Stomach smooth muscle (tissue), 2 donors: ENCODE measurements at regions not wholly inside any gene's neighbourhood (a gene's known extent, or its start where the extent isn't known, plus 50 kb on each side); places are given as distances from the start of the nearest gene placed in this dataset.

ENCODE experiments used
- H3K27ac ChIP-seq: one replicate; pipeline ENCODE4 v1.7.0; 2013; ENCODE audit warnings: mild to moderate bottlenecking, low read length, inconsistent platforms
- H3K27me3 ChIP-seq, 2 donors: one replicate each; pipeline ENCODE4 v1.7.0; 2013; ENCODE audit warnings: low read length in 2 of 2; ENCODE audit not compliant: insufficient read depth in 2 of 2, control insufficient read depth in 1 of 2
- H3K36me3 ChIP-seq, 2 donors: one replicate each; pipeline ENCODE4 v1.7.0; 2013; ENCODE audit warnings: low read length in 2 of 2; ENCODE audit not compliant: control insufficient read depth in 2 of 2, insufficient read depth in 2 of 2
- H3K4me1 ChIP-seq: one replicate; pipeline ENCODE4 v1.7.0; 2013; ENCODE audit warnings: low read length; ENCODE audit not compliant: control insufficient read depth, insufficient read depth
- H3K4me3 ChIP-seq, 2 donors: one replicate each; pipeline ENCODE4 v1.7.0; 2013; ENCODE audit warnings: low read length in 2 of 2
- H3K9ac ChIP-seq, 2 donors: one replicate each; pipeline ENCODE4 v1.7.0; 2013; ENCODE audit warnings: low read length in 2 of 2, mild to moderate bottlenecking in 1 of 2
- H3K9me3 ChIP-seq, 2 donors: one replicate each; pipeline ENCODE4 v1.7.0; 2013; ENCODE audit warnings: low read length in 2 of 2; ENCODE audit not compliant: control insufficient read depth in 2 of 2
- donor health status: healthy.
- donor health status: Pancreatic carcinoma.

DNA sequence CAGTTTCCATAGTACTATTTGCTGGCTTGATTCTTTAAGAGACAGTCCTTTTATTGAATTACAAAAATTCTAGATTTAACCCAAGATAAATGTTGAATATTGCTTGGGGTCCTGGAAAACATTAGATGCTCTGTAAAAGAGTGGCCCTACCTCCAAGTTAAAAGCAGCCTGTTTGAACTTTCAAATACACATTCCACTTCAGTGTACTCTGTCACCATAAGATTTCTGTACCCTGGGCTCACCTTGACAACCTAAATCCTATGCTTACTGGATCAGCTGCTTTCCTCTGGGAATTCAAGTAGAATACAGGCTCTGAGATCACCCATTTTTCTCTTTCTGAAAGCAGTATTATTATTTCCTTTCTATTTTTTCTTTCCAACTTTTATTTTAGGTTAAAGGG, 107.7 kb upstream of the DCN start:
- Histone ChIP-seq H3K27ac (no peak overlapping the region), H3K4me1 (peaks cover 2% of the 10 kb centered on the region), H3K9me3 (no peaks in the 10 kb centered on the region), H3K9ac (no peak overlapping the region), H3K36me3 (no peaks in the 10 kb centered on the region), H3K27me3 (no peaks in the 10 kb centered on the region), H3K4me3 (no peak overlapping the region)

DNA sequence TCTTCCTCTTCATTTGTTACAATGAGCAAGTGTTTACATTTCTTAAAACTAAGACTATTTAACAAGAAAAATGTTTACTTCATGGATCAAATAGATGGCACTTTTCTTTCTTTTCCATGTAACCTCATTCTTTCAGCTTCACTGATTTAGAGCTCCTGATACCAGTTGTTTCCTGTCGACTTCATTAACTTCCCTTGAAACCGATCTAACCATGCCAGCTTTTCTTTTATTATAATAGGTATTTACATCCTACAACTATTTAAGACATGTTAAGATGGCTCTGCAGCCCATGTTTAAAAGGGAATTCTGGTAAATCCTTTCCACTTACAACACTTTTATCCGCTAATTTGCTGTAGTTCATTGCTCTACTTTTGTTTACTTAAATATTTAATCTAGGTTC, 107.3 kb upstream of the DCN start:
- Histone ChIP-seq H3K4me3 (no peak overlapping the region), H3K27ac (no peak overlapping the region), H3K4me1 (peaks cover 2% of the 10 kb centered on the region), H3K9ac (no peak overlapping the region), H3K27me3 (no peaks in the 10 kb centered on the region), H3K9me3 (no peaks in the 10 kb centered on the region), H3K36me3 (no peaks in the 10 kb centered on the region)

DNA sequence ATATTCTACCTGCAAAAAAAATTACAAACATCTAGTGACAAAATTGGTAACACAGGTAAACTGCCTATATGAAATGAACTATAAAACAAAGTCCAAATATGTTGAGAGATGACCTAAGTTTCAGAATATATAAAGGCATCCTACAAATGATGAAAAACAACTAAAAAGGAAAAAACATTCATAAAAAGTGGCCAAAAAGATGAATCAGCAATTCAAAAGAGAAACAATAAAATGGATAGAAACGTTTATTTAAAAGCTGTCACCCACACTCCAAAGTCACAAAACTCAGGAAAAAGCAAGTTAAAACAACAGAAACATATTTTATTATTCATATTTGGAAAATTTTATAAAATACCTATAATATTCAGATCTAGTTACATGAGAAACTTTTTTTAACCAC, 106.5 kb upstream of the DCN start:
- Histone ChIP-seq H3K9ac (no peak overlapping the region), H3K4me1 (peaks cover 2% of the 10 kb centered on the region), H3K27me3 (no peaks in the 10 kb centered on the region), H3K36me3 (no peaks in the 10 kb centered on the region), H3K27ac (no peak overlapping the region), H3K4me3 (no peak overlapping the region), H3K9me3 (no peaks in the 10 kb centered on the region)

DNA sequence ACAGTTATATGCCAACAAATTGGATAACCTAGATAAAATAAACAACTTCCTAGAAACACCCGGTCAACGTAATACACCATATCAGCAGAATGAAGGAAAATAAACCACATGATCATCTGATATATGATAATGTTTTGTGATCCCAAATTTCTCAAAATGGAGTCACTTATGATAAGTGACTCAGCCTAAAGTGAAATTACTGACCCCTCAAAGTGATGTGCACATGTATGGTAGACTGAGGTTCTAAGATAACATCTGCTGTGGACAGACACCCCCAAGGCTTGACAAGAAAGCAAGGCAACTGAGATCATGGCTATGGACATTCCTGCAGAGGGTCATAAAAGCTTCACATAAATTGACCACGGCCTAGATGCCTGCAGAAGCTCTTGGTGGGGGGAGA, 105.1 kb upstream of the DCN start:
- Histone ChIP-seq H3K9me3 (no peaks in the 10 kb centered on the region), H3K27ac (no peak overlapping the region)

DNA sequence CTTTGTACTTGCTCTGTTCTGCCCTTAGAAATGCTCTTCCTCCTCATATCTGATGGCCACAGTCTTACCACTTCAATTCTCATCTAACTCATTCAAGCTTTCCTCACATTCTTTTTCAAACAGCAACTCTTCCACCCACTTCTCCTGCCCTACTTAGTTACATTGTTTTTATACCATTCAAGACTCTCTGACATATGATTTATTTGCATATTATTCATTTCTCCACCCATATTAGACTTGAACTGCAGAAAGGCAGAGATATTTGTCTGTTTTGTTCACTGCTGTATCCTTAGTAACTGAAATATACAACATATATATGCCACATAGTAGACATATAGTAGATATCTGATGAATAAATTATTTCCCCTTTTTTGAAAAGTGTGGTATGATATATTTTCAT, 95.5 kb upstream of the DCN start:
- peaks cover 3% of the 10 kb centered on the region for H3K4me1 ChIP-seq

More for the DNA sequence above, 105.1 kb upstream of the DCN start:
- H3K4me1 ChIP-seq: peaks cover 2% of the 10 kb centered on the region
- H3K4me3 ChIP-seq: no peak overlapping the region
- no peaks in the 10 kb centered on the region for H3K36me3 ChIP-seq
- H3K9ac ChIP-seq: no peak overlapping the region
- no peaks in the 10 kb centered on the region for H3K27me3 ChIP-seq

DNA sequence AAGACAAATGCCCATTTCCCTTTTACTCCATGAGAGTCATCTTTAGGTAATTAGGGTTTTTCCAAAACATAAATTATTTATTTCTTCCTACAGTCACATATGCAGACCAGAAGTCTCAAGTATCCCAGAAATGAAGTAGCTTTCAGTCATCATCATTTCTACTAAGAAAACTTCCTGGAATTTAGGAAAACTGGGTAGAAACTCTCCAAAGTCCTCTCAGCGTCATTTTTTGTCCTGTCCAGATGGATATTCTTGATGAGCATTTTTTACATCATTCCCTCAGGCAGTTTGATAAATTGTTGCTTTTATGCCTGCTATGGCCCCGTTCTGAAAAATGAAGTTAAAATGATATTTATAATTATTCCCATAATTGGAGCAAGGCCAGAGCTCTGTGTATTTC, 93.9 kb upstream of the DCN start:
- H3K27ac ChIP-seq: no peak overlapping the region

More for the DNA sequence above, 95.5 kb upstream of the DCN start:
- Histone ChIP-seq H3K9me3 (no peaks in the 10 kb centered on the region), H3K27me3 (no peaks in the 10 kb centered on the region), H3K27ac (no peak overlapping the region), H3K4me3 (no peak overlapping the region), H3K9ac (no peak overlapping the region), H3K36me3 (no peaks in the 10 kb centered on the region)

DNA sequence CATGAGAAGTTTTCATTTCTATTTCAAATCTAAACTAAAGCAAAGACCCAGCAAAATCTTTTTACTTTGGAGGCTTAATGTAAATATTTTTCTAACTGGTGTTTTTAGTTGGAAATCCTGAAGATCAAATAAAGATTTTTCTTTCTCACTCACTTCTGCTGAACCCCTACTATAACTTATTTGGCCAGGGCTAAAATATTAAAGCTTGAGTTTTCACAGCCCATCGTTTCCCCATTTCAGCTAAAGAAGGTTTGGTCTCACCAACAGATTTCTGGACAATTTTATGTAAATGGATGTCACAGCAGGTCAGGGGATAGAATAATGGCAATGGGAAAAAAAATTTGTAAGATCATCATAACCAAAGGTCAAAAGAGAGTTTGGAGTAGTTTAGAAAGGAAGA, 92.7 kb upstream of the DCN start:
- Histone ChIP-seq H3K4me1 (peaks cover 7% of the 10 kb centered on the region), H3K9ac (peak overlapping the region in 1 of 2 donors; percentile 1), H3K27me3 (no peaks in the 10 kb centered on the region), H3K9me3 (no peaks in the 10 kb centered on the region), H3K27ac (peak overlapping the region; percentile 78), H3K4me3 (peak overlapping the region in 1 of 2 donors; percentile 56), H3K36me3 (no peaks in the 10 kb centered on the region)

More for the DNA sequence above, 93.9 kb upstream of the DCN start:
- no peaks in the 10 kb centered on the region for H3K36me3 ChIP-seq
- no peak overlapping the region for H3K9ac ChIP-seq
- H3K4me3 ChIP-seq: no peak overlapping the region
- H3K9me3 ChIP-seq: no peaks in the 10 kb centered on the region
- H3K27me3 ChIP-seq: no peaks in the 10 kb centered on the region
- peaks cover 7% of the 10 kb centered on the region for H3K4me1 ChIP-seq

DNA sequence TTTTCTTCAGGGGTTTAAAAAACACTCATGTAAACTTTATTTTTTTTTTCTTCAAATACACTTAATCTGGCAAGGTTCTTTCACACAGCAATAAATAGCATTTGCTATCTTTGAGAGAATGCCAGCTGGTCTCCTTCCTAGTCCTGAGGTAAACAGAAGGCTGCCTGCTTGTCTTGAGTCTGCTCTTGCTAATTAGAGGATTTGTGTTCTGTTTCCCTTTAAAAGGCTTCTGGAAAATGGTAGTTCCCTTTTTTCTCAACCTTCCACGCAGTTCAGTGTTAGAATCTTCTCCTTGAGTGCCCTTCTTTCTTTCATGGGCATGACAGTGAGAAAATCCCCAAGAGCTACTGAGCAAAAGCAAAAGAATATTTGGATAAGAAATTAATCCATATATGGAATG, 92.3 kb upstream of the DCN start:
- Histone ChIP-seq H3K27me3 (no peaks in the 10 kb centered on the region), H3K36me3 (no peaks in the 10 kb centered on the region), H3K9ac (peak overlapping the region in 1 of 2 donors; percentile 1), H3K27ac (peak overlapping the region; percentile 78), H3K4me1 (peaks cover 7% of the 10 kb centered on the region), H3K4me3 (peak overlapping the region in 1 of 2 donors; percentile 56), H3K9me3 (no peaks in the 10 kb centered on the region)

DNA sequence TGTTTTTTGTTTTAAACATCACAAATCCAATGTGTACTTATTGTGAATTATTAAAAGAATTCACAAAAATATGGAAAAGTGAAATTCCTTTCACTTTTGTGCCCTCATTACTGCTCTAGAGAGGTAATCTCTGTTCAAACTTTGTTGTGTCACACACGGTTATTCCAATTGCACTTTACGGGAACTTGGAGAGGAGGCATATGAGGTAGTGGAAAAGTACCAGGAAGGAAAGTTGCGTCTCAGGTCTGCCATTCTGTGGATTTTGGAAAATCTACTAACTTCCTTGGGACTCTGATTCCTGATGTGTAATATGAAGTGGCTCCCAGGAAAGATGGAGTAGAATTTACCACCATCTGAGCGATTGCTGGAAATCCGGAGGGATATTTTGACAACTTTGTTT, 90.9 kb upstream of the DCN start:
- Histone ChIP-seq H3K27ac (peak overlapping the region; percentile 58), H3K9ac (peak overlapping the region in 1 of 2 donors; percentile 13), H3K4me1 (peaks cover 7% of the 10 kb centered on the region), H3K9me3 (no peaks in the 10 kb centered on the region), H3K36me3 (no peaks in the 10 kb centered on the region), H3K4me3 (no peak overlapping the region), H3K27me3 (no peaks in the 10 kb centered on the region)

DNA sequence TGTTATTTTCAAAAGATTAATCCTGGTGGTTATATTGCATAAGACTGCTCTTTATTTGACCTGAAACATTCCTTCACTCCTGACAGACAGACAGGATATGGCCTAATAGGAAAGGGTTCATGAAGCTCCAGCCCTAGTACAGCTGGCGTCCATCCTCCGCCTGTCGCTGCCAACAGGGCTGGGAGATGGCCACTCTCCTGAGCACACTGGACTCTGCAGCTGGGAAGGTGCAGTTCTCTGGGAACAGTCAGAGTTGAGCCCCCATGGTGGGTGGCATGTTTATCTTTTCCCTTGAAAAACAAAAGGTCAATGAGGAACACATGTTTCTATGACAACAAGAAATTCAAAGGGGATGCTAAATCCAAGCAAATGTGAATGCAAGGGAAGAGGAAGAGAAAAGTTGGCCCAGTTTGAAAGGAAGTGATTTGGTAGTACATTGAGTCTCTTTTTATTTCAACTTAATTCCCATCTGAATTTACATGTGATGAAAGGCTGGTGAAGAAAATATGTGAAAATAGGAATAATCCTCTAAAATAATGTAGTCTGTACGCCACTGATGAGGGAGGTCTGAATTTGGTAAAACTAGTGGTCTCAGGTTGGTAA, 89.9 kb upstream of the DCN start:
- Histone ChIP-seq H3K27me3 (no peaks in the 10 kb centered on the region), H3K27ac (no peak overlapping the region), H3K9ac (no peak overlapping the region), H3K4me3 (no peak overlapping the region), H3K4me1 (peaks cover 7% of the 10 kb centered on the region), H3K9me3 (no peaks in the 10 kb centered on the region), H3K36me3 (no peaks in the 10 kb centered on the region)

DNA sequence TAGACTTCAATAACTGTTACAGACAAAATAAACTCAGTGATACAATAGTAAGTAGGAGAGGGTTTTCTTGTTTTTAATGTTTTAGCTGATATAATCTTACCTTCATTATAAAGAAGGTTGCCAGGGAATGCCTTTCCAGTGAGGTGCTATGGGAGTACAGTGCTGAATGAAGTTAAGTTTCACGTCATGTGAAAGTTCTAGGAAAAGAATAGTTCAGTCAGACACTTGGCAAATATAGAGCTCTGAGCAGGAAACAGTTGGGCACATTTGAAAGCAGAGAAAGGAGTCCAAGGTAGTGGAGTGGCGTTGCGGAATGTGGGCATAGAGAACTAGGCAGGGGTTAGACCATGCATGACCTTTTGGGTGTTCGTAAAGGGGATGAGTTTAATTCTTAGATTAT, 88.6 kb upstream of the DCN start:
- peaks cover 4% of the 10 kb centered on the region for H3K4me1 ChIP-seq
- H3K36me3 ChIP-seq: no peaks in the 10 kb centered on the region
- H3K27me3 ChIP-seq: no peaks in the 10 kb centered on the region
- no peak overlapping the region for H3K27ac ChIP-seq
- no peak overlapping the region for H3K4me3 ChIP-seq
- H3K9ac ChIP-seq: no peak overlapping the region
- H3K9me3 ChIP-seq: no peaks in the 10 kb centered on the region
